ACHN (cell line): ENCODE measurements at regions not wholly inside any gene's neighbourhood (a gene's known extent, or its start where the extent isn't known, plus 50 kb on each side); places are given as distances from the start of the nearest gene placed in this dataset.
"Not testable (repeated sequence)": the region's sequence is repeated elsewhere in the genome, so short reads cannot be mapped to it uniquely, and the experiment has no call there.

ENCODE experiments used
- DNase-seq: peaks from one replicate; pipeline ENCODE4 v3.0.0-alpha.2; 2015
- in situ Hi-C: cut with HindIII; loops from 2 replicates; pipeline ENCODE4 v1.10.0; 2017; ENCODE audit warnings: low sequenced_read_pairs, low pct_ligation_motif_present, low pct_unique_long_range_greater_than_20kb

- in situ Hi-C loops = no loop called here
- no peak for DNase-seq
Observed at GRCh38 chr1:14259191-14259757, 339.2 kb upstream of the KAZN start.

- DNase-seq = no peak
- in situ Hi-C loops = no loop called here
Observed at GRCh38 chr1:14260480-14260879, 338.0 kb upstream of the KAZN start.

- in situ Hi-C loops = no loop called here
Observed at GRCh38 chr1:14261395-14261794, 337.1 kb upstream of the KAZN start.

GRCh38 chr1:14262637-14263036 lies 335.8 kb upstream of the KAZN start:
- in situ Hi-C loops = no loop called here
- DNase-seq = no peak

More at GRCh38 chr1:14261395-14261794, 337.1 kb upstream of the KAZN start:
- no peak for DNase-seq

GRCh38 chr1:14263225-14263624 lies 335.3 kb upstream of the KAZN start:
- no peak for DNase-seq
- in situ Hi-C loops = no loop called here

- no peak for DNase-seq
- in situ Hi-C loops = no loop called here
Observed at GRCh38 chr1:14263671-14264070, 334.8 kb upstream of the KAZN start.

GRCh38 chr1:14265495-14265894 lies 333.0 kb upstream of the KAZN start:
- in situ Hi-C loops = no loop called here
- no peak for DNase-seq

GRCh38 chr1:14267991-14268390 lies 330.5 kb upstream of the KAZN start:
- in situ Hi-C loops = no loop called here
- DNase-seq = peak; percentile 40

- in situ Hi-C loops = no loop called here
- DNase-seq = no peak
Observed at GRCh38 chr1:14270821-14271220, 327.7 kb upstream of the KAZN start.

- in situ Hi-C loops = no loop called here
- DNase-seq = no peak
Observed at GRCh38 chr1:14273811-14274210, 324.7 kb upstream of the KAZN start.

GRCh38 chr1:14279891-14280290 lies 318.6 kb upstream of the KAZN start:
- in situ Hi-C loops, DNase-seq: not testable (repeated sequence)

GRCh38 chr1:14280909-14281308 lies 317.6 kb upstream of the KAZN start:
- no peak for DNase-seq
- in situ Hi-C loops = no loop called here

GRCh38 chr1:14281412-14281811 lies 317.1 kb upstream of the KAZN start:
- in situ Hi-C loops = no loop called here
- DNase-seq = no peak

- in situ Hi-C loops = no loop called here
- DNase-seq = peak; percentile 13
Observed at GRCh38 chr1:14282707-14283106, 315.8 kb upstream of the KAZN start.

GRCh38 chr1:14285238-14285637 lies 313.2 kb upstream of the KAZN start:
- no peak for DNase-seq
- in situ Hi-C loops = no loop called here

GRCh38 chr1:14291182-14291581 lies 307.3 kb upstream of the KAZN start:
- DNase-seq, in situ Hi-C loops: not testable (repeated sequence)

GRCh38 chr1:14292520-14292919 lies 306.0 kb upstream of the KAZN start:
- DNase-seq = no peak
- in situ Hi-C loops = no loop called here

- in situ Hi-C loops = no loop called here
- no peak for DNase-seq
Observed at GRCh38 chr1:14294006-14294405, 304.5 kb upstream of the KAZN start.

GRCh38 chr1:14294860-14295536 lies 303.5 kb upstream of the KAZN start:
- DNase-seq = no peak
- in situ Hi-C loops = no loop called here

- DNase-seq = peak; percentile 48
- in situ Hi-C loops = no loop called here
Observed at GRCh38 chr1:14296795-14297194, 301.7 kb upstream of the KAZN start.
